GM21619 (cell line): ENCODE measurements at regions not wholly inside any gene's neighbourhood (a gene's known extent, or its start where the extent isn't known, plus 50 kb on each side); places are given as distances from the start of the nearest gene placed in this dataset.
"Not testable (repeated sequence)": the region's sequence is repeated elsewhere in the genome, so short reads cannot be mapped to it uniquely, and the experiment has no call there.

ENCODE experiments used
- ATAC-seq: cut with Tn5 transposase; IDR thresholded peaks from one replicate; pipeline ENCODE4 v1.9.1; 2021; ENCODE audit not compliant: unreplicated experiment

- no peak for ATAC-seq
Observed at GRCh38 chr3:103847081-103848062, 1412.6 kb downstream of the ZPLD1 start.

- no peak for ATAC-seq
Observed at GRCh38 chr3:103851793-103852192, 1417.0 kb downstream of the ZPLD1 start.

- ATAC-seq = no peak
Observed at GRCh38 chr3:103862415-103862814, 1427.6 kb downstream of the ZPLD1 start.

GRCh38 chr3:103863381-103863780, 1428.6 kb downstream of the ZPLD1 start:
- ATAC-seq = no peak

GRCh38 chr3:103866113-103866512, 1431.3 kb downstream of the ZPLD1 start:
- ATAC-seq = no peak

- ATAC-seq = no peak
Observed at GRCh38 chr3:103873021-103873420, 1438.2 kb downstream of the ZPLD1 start.

- no peak for ATAC-seq
Observed at GRCh38 chr3:103873897-103874545, 1439.2 kb downstream of the ZPLD1 start.

GRCh38 chr3:103881809-103882208, 1447.0 kb downstream of the ZPLD1 start:
- not testable (repeated sequence) for ATAC-seq

GRCh38 chr3:103889675-103890074, 1454.9 kb downstream of the ZPLD1 start:
- no peak for ATAC-seq

GRCh38 chr3:103894162-103894822, 1459.5 kb downstream of the ZPLD1 start:
- no peak for ATAC-seq

- ATAC-seq = no peak
Observed at GRCh38 chr3:103899328-103899727, 1464.5 kb downstream of the ZPLD1 start.

- ATAC-seq = no peak
Observed at GRCh38 chr3:103904991-103905390, 1461.7 kb upstream of the ALCAM start.

GRCh38 chr3:103906304-103906703, 1460.4 kb upstream of the ALCAM start:
- ATAC-seq = no peak

GRCh38 chr3:103906808-103907207, 1459.9 kb upstream of the ALCAM start:
- no peak for ATAC-seq

GRCh38 chr3:103907567-103907966, 1459.1 kb upstream of the ALCAM start:
- ATAC-seq = no peak

GRCh38 chr3:103909395-103909794, 1457.3 kb upstream of the ALCAM start:
- ATAC-seq = no peak

GRCh38 chr3:103918336-103918735, 1448.4 kb upstream of the ALCAM start:
- no peak for ATAC-seq

GRCh38 chr3:103919327-103919726, 1447.4 kb upstream of the ALCAM start:
- no peak for ATAC-seq

- no peak for ATAC-seq
Observed at GRCh38 chr3:103923907-103924306, 1442.8 kb upstream of the ALCAM start.

- no peak for ATAC-seq
Observed at GRCh38 chr3:103924544-103924943, 1442.2 kb upstream of the ALCAM start.

- ATAC-seq = no peak
Observed at GRCh38 chr3:103926936-103927335, 1439.8 kb upstream of the ALCAM start.

GRCh38 chr3:103927896-103928295, 1438.8 kb upstream of the ALCAM start:
- ATAC-seq = no peak
